B cell (primary cell): ENCODE measurements at regions not wholly inside any gene's neighbourhood (a gene's known extent, or its start where the extent isn't known, plus 50 kb on each side); places are given as distances from the start of the nearest gene placed in this dataset.

ENCODE experiments used
- ATAC-seq: fragments of 200-7000 bp; cut with Tn5 transposase; one replicate; pipeline ENCODE4 v1.10.0; 2021; ENCODE audit warnings: low read depth, mild to moderate bottlenecking, moderate number of reproducible peaks, moderate library complexity
- CTCF ChIA-PET: fragments of 350-600 bp; sonication (Branson Sonifier 250); formaldehyde crosslinking; loops from one replicate; lab custom pipeline; 2021; ENCODE audit warnings: antibody characterized with exemption, inconsistent platforms; lab: Charles Lee
- POLR2A ChIA-PET: fragments of 350-600 bp; sonication (Branson Sonifier 250); formaldehyde crosslinking; loops from one replicate; lab custom pipeline; 2021; ENCODE audit warnings: antibody characterized with exemption; lab: Charles Lee
- DNase-seq: peaks from one replicate; pipeline ENCODE4 v3.0.0; 2013
- H2AFZ ChIP-seq: 2 replicates; pipeline ENCODE4 v1.6.1; 2012; ENCODE audit warnings: mild to moderate bottlenecking, low read depth, low read length; ENCODE audit not compliant: insufficient read depth, poor library complexity, severe bottlenecking
- H3K27ac ChIP-seq, 2 donors: 1 replicate in 1 of 2; 2 replicates in 1 of 2; pipeline ENCODE4 v1.5.1; 2012 to 2013; ENCODE audit warnings: low read length in 2 of 2, mild to moderate bottlenecking in 2 of 2, moderate library complexity in 1 of 2
- H3K27me3 ChIP-seq, 4 experiments: fragments of 200-600 bp in 1 of 4; sonication (generic) in 1 of 4; replicated peaks in 1 of 4; 1 replicate in 2 of 4; 2 replicates in 2 of 4; pipeline versions ENCODE4 v1.6.1 to v1.7.0; 2013 to 2016; ENCODE audit warnings: low read length in 3 of 4, mild to moderate bottlenecking in 2 of 4, mixed read lengths in 1 of 4, moderate library complexity in 1 of 4; ENCODE audit not compliant: insufficient read depth in 4 of 4, control insufficient read depth in 3 of 4; ENCODE audit errors: control extremely low read depth in 1 of 4
- H3K36me3 ChIP-seq, 2 experiments: replicated peaks in 1 of 2; 1 replicate in 1 of 2; 2 replicates in 1 of 2; pipeline versions ENCODE4 v1.6.1 to v1.7.1; 2013; ENCODE audit warnings: low read length in 1 of 2; ENCODE audit not compliant: insufficient read depth in 2 of 2, control insufficient read depth in 1 of 2; ENCODE audit errors: control extremely low read depth in 1 of 2, extremely low read depth in 1 of 2
- H3K4me1 ChIP-seq, 2 donors: fragments of 200-600 bp in 1 of 2; sonication (generic) in 1 of 2; 1 replicate in 1 of 2; 2 replicates in 1 of 2; pipeline versions ENCODE4 v1.5.1 to v1.6.1; 2013 to 2017; ENCODE audit warnings: low read length in 2 of 2; ENCODE audit not compliant: control insufficient read depth in 2 of 2, insufficient read depth in 2 of 2
- H3K4me2 ChIP-seq: replicated peaks from 2 replicates; pipeline ENCODE3; 2012; ENCODE audit warnings: mild to moderate bottlenecking, low read depth, low read length; ENCODE audit not compliant: poor library complexity, severe bottlenecking
- H3K4me3 ChIP-seq, 5 experiments: fragments of 200-600 bp in 1 of 5; sonication (generic) in 1 of 5; 1 replicate in 3 of 5; 2 replicates in 2 of 5; pipeline versions ENCODE4 v1.5.1 to v1.7.0; 2011 to 2016; ENCODE audit warnings: low read length in 4 of 5, mild to moderate bottlenecking in 4 of 5, low read depth in 2 of 5, control low read depth in 1 of 5, moderate library complexity in 1 of 5; ENCODE audit not compliant: insufficient read depth in 1 of 5; ENCODE audit errors: control extremely low read depth in 1 of 5, extremely low read depth in 1 of 5
- H3K79me2 ChIP-seq: fragments of 200-600 bp; sonication (generic); one replicate; pipeline ENCODE4 v1.6.0; 2016; ENCODE audit warnings: low read length; ENCODE audit not compliant: control insufficient read depth, insufficient read depth
- H3K9ac ChIP-seq: fragments of 200-600 bp; sonication (generic); 2 replicates; pipeline ENCODE4 v1.6.1; 2017; ENCODE audit warnings: mild to moderate bottlenecking, low read length, moderate library complexity
- H3K9me3 ChIP-seq, 3 donors: one replicate each; pipeline versions ENCODE4 v1.6.1 to v1.7.1; 2013; ENCODE audit warnings: low read length in 2 of 3; ENCODE audit not compliant: control insufficient read depth in 2 of 3, insufficient read depth in 1 of 3; ENCODE audit errors: control extremely low read depth in 1 of 3
- H4K20me1 ChIP-seq: 2 replicates; pipeline ENCODE4 v1.6.0; 2012; ENCODE audit warnings: mild to moderate bottlenecking, low read length; ENCODE audit not compliant: insufficient read depth, control insufficient read depth, poor library complexity, severe bottlenecking
- H3K27ac Mint-ChIP-seq: one replicate; pipeline ENCODE4 v1.8.0; 2021; ENCODE audit warnings: mixed read lengths
- H3K27me3 Mint-ChIP-seq: one replicate; pipeline ENCODE4 v1.8.0; 2021; ENCODE audit warnings: mixed read lengths
- H3K4me1 Mint-ChIP-seq: one replicate; pipeline ENCODE4 v1.8.0; 2021; ENCODE audit warnings: mixed read lengths
- H3K4me3 Mint-ChIP-seq: one replicate; pipeline ENCODE4 v1.8.0; 2021; ENCODE audit warnings: mixed read lengths
- H3K9me3 Mint-ChIP-seq: one replicate; pipeline ENCODE4 v1.8.0; 2022; ENCODE audit warnings: mixed read lengths; ENCODE audit not compliant: insufficient read depth
- EZH2 ChIP-seq: IDR thresholded peaks from 2 replicates; pipeline ENCODE4 v1.6.1; 2012; ENCODE audit warnings: borderline replicate concordance, low read depth, mild to moderate bottlenecking, moderate library complexity, low read length; ENCODE audit not compliant: insufficient read depth, poor library complexity, severe bottlenecking
- WGBS: methylation state at CpG from one replicate; pipeline ENCODE4 v1.1.5; 2013; ENCODE audit warnings: missing lambda C conversion rate; ENCODE audit not compliant: insufficient coverage; 5-methylcytosine and 5-hydroxymethylcytosine counted together
- intact Hi-C: fragments of 100-400 bp; cut with micrococcal nuclease; formaldehyde crosslinking; loops from one replicate; pipeline ENCODE4 v1.10.0; 2022
- TF ChIP-seq, protein P1 (sequence below): fragments of 200-600 bp; IDR thresholded peaks from one replicate; pipeline ENCODE4 v1.8.0; 2022; ENCODE audit warnings: antibody characterized with exemption, mild to moderate bottlenecking

DNA sequence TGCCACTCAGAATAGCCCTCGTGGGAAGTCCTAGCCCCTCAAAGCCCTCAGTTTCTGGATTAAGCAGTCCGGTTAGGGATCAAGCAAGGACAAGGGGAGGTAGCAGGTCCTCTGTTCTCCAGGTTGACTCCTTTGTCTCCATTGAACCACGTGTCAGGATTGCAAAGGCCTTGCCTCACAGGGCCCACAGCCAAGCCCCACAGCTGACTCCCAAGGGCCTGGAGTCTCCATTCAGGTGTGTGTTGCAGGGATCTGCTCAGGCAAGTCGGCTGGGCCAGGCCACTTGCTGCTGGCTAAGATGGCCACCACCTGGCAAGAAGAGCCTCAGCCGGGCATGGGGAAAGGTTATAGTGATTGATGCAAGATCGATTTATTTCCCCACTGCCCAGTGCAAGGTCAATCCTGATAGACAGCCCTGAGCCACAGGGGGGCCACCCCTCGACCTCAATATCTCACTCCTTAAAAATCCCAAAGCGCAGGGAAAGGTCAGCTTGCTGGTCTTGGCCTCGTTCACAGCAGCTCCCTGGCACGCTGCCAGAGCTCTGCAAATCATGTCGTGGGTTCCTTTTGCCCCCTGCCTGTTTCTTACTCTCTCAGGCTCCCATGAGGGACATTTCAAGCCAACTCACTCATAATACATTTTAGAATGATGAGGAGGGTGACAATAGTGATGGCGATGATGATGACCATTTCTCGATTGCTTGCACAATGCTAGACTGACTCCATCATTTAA lies 75.9 kb downstream of the EDN3 start:
- CTCF ChIA-PET = no interaction called here
- intact Hi-C loops = no loop called here
- 78% methylated on average over 9 of the region's 13 CpGs for WGBS
- Histone ChIP-seq H3K9me3 (no peaks in the 10 kb centered on the region), H3K27me3 (peaks cover 0 to 12% (median 1%) of the 10 kb centered on the region in 4 experiments), H3K4me2 (no peak overlapping the region), H3K79me2 (no peaks in the 10 kb centered on the region), H4K20me1 (no peaks in the 10 kb centered on the region), H2AFZ (no peak overlapping the region), H3K9ac (no peak overlapping the region), H3K36me3 (no peaks in the 10 kb centered on the region), H3K27ac (no peak overlapping the region), H3K4me3 (no peak overlapping the region), H3K4me1 (no peaks in the 10 kb centered on the region)
- H3K9me3 Mint-ChIP-seq = no peaks in the 10 kb centered on the region
- no peak overlapping the region for H3K27ac Mint-ChIP-seq
- POLR2A ChIA-PET = no interaction called here
- H3K4me1 Mint-ChIP-seq = no peaks in the 10 kb centered on the region
- TF ChIP-seq, protein P1, sequence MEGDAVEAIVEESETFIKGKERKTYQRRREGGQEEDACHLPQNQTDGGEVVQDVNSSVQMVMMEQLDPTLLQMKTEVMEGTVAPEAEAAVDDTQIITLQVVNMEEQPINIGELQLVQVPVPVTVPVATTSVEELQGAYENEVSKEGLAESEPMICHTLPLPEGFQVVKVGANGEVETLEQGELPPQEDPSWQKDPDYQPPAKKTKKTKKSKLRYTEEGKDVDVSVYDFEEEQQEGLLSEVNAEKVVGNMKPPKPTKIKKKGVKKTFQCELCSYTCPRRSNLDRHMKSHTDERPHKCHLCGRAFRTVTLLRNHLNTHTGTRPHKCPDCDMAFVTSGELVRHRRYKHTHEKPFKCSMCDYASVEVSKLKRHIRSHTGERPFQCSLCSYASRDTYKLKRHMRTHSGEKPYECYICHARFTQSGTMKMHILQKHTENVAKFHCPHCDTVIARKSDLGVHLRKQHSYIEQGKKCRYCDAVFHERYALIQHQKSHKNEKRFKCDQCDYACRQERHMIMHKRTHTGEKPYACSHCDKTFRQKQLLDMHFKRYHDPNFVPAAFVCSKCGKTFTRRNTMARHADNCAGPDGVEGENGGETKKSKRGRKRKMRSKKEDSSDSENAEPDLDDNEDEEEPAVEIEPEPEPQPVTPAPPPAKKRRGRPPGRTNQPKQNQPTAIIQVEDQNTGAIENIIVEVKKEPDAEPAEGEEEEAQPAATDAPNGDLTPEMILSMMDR = no peak
- no peak for TF ChIP-seq EZH2
- ATAC-seq = no peak
- no peak overlapping the region for H3K4me3 Mint-ChIP-seq
- H3K27me3 Mint-ChIP-seq = peaks cover 42% of the 10 kb centered on the region
- DNase-seq = no peak

DNA sequence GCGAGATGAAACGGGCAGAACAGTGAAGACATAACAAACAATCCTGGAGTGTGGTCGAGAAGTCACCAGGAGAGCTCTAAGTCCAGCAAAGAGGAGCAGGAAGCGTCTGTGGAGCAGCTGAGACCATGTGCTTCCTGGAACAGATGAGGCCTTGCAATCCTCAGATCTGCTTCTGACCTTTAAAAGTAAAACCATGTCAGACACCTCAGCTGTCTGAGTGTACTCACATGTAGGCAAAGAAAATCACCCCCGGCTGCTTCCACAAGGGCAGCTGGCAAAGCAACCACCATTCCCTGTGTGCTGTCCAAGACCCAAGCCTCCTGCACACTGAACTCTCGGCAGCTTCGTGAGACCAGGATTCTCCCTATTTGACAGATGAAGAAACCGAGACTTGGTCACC lies 76.6 kb downstream of the EDN3 start:
- H3K4me1 Mint-ChIP-seq = no peaks in the 10 kb centered on the region
- H3K79me2 ChIP-seq = no peaks in the 10 kb centered on the region
- peaks cover 0 to 12% (median 3%) of the 10 kb centered on the region in 4 experiments for H3K27me3 ChIP-seq
- DNase-seq (no peak), ATAC-seq (no peak)
- no peaks in the 10 kb centered on the region for H3K4me1 ChIP-seq
- H3K4me2 ChIP-seq = no peak overlapping the region
- CTCF ChIA-PET = no interaction called here
- no peak overlapping the region for H3K4me3 ChIP-seq
- peaks cover 39% of the 10 kb centered on the region for H3K27me3 Mint-ChIP-seq
- H4K20me1 ChIP-seq = no peaks in the 10 kb centered on the region
- no peak overlapping the region for H3K27ac ChIP-seq
- WGBS = 30% methylated on average over 6 of the region's 8 CpGs
- no peak overlapping the region for H3K4me3 Mint-ChIP-seq
- H3K27ac Mint-ChIP-seq = no peak overlapping the region
- intact Hi-C loops = no loop called here
- no peak overlapping the region for H3K9ac ChIP-seq
- POLR2A ChIA-PET = no interaction called here
- no peaks in the 10 kb centered on the region for H3K36me3 ChIP-seq
- H2AFZ ChIP-seq = no peak overlapping the region
- H3K9me3 ChIP-seq = no peaks in the 10 kb centered on the region
- no peaks in the 10 kb centered on the region for H3K9me3 Mint-ChIP-seq
- TF ChIP-seq, protein P1 = no peak
- no peak for TF ChIP-seq EZH2
